Caco-2 (cell line): ENCODE measurements at regions not wholly inside any gene's neighbourhood (a gene's known extent, or its start where the extent isn't known, plus 50 kb on each side); places are given as distances from the start of the nearest gene placed in this dataset.

ENCODE experiments used
- BruUV-seq: library from RNA; stranded (reverse); fragments of 400-500 nt; replicated peaks from 2 replicates; lab custom pipeline; 2021; lab: Mats Ljungman, UMichigan
- CTCF ChIA-PET: fragments of 300-600 bp; sonication (Branson Sonifier 250); formaldehyde crosslinking; loops from one replicate; lab custom pipeline; 2022; ENCODE audit warnings: antibody characterized with exemption; lab: Charles Lee
- POLR2A ChIA-PET: fragments of 300-600 bp; sonication (Branson Sonifier 250); formaldehyde crosslinking; loops from one replicate; lab custom pipeline; 2022; ENCODE audit warnings: antibody characterized with exemption; lab: Charles Lee
- DNase-seq, 2 experiments: peaks; one replicate each; pipeline versions ENCODE4 v3.0.0 to v3.0.0-alpha.2; 2020 to 2022
- H3K27me3 ChIP-seq: replicated peaks from 2 replicates; pipeline ENCODE4 v1.6.0; 2011; ENCODE audit warnings: low read length; ENCODE audit not compliant: control insufficient read depth, insufficient read depth
- H3K36me3 ChIP-seq: 2 replicates; pipeline ENCODE4 v1.5.1; 2011; ENCODE audit warnings: low read length; ENCODE audit not compliant: control insufficient read depth, insufficient read depth
- H3K4me1 ChIP-seq: fragments of 250-450 bp; sonication (Bioruptor Pico); 2 replicates; pipeline ENCODE4 v1.5.1; 2020; ENCODE audit warnings: mild to moderate bottlenecking
- H3K4me3 ChIP-seq: 2 replicates; pipeline ENCODE4 v1.5.1; 2011; ENCODE audit warnings: low read depth, mild to moderate bottlenecking, control low read depth, low read length
- H3K9me3 ChIP-seq: fragments of 250-450 bp; sonication (Bioruptor Pico); 2 replicates; pipeline ENCODE4 v1.5.1; 2020; ENCODE audit warnings: mild to moderate bottlenecking, moderate library complexity
- H3K27ac Mint-ChIP-seq: one replicate; pipeline ENCODE4 v1.8.0; 2022; ENCODE audit warnings: mixed read lengths; ENCODE audit not compliant: unreplicated experiment
- H3K27me3 Mint-ChIP-seq: one replicate; pipeline ENCODE4 v1.8.0; 2022; ENCODE audit warnings: mixed read lengths; ENCODE audit not compliant: insufficient read depth, unreplicated experiment
- H3K36me3 Mint-ChIP-seq: one replicate; pipeline ENCODE4 v1.8.0; 2022; ENCODE audit warnings: mild to moderate bottlenecking, mixed read lengths; ENCODE audit not compliant: insufficient read depth, unreplicated experiment
- H3K4me1 Mint-ChIP-seq: one replicate; pipeline ENCODE4 v1.8.0; 2022; ENCODE audit warnings: low read depth, mixed read lengths; ENCODE audit not compliant: unreplicated experiment
- H3K4me3 Mint-ChIP-seq: one replicate; pipeline ENCODE4 v1.8.0; 2022; ENCODE audit warnings: mild to moderate bottlenecking, moderate library complexity, mixed read lengths; ENCODE audit not compliant: unreplicated experiment
- H3K9me3 Mint-ChIP-seq: one replicate; pipeline ENCODE4 v1.8.0; 2022; ENCODE audit warnings: mixed read lengths; ENCODE audit not compliant: unreplicated experiment
- intact Hi-C: fragments of 100-400 bp; cut with micrococcal nuclease; formaldehyde crosslinking; loops from one replicate; pipeline ENCODE4 v1.10.0; 2022; ENCODE audit not compliant: unreplicated experiment
- TF ChIP-seq, protein P1 (sequence below), 2 experiments: fragments of 200-600 bp in 1 of 2; IDR thresholded peaks; 1 replicate in 1 of 2; 2 replicates in 1 of 2; pipeline versions ENCODE4 v1.5.1 to v1.8.0; 2011 to 2022; ENCODE audit warnings: antibody characterized with exemption in 1 of 2, control low read depth in 1 of 2, inconsistent platforms in 1 of 2, low read depth in 1 of 2, low read length in 1 of 2, mild to moderate bottlenecking in 1 of 2, moderate library complexity in 1 of 2; ENCODE audit not compliant: insufficient read depth in 1 of 2, severe bottlenecking in 1 of 2, unreplicated experiment in 1 of 2

DNA sequence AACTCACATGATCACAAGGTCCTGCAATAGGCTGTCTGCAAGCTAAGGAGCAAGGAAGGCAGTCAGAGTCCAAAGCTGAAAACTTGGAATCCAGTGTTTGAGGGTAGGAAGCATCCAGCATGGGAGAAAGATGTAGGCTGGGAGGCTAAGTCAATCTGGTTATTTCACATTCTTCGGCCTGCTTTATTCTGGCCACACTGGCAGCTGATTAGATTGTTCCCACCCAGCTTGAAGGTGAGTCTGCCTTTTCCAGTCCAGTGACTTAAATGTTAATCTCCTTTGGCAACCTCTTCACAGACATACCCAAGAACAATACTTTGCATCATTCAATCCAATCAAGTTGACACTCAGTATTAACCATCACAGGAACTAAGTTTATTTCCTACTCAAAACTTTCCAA, 453.4 kb downstream of the TLE4 start:
- no peaks in the 10 kb centered on the region for H3K9me3 Mint-ChIP-seq
- H3K27me3 Mint-ChIP-seq: no peaks in the 10 kb centered on the region
- no TSS peak for BruUV-seq
- no peak for DNase-seq
- CTCF ChIA-PET: no interaction called here
- intact Hi-C loops: no loop called here
- no peak overlapping the region for H3K4me3 Mint-ChIP-seq
- no peaks in the 10 kb centered on the region for H3K4me1 Mint-ChIP-seq
- H3K4me1 ChIP-seq: no peaks in the 10 kb centered on the region
- H3K9me3 ChIP-seq: no peaks in the 10 kb centered on the region
- no peaks in the 10 kb centered on the region for H3K36me3 ChIP-seq
- H3K4me3 ChIP-seq: no peak overlapping the region
- no peaks in the 10 kb centered on the region for H3K36me3 Mint-ChIP-seq
- no peaks in the 10 kb centered on the region for H3K27me3 ChIP-seq
- POLR2A ChIA-PET: no interaction called here
- no peak overlapping the region for H3K27ac Mint-ChIP-seq
- TF ChIP-seq, protein P1, sequence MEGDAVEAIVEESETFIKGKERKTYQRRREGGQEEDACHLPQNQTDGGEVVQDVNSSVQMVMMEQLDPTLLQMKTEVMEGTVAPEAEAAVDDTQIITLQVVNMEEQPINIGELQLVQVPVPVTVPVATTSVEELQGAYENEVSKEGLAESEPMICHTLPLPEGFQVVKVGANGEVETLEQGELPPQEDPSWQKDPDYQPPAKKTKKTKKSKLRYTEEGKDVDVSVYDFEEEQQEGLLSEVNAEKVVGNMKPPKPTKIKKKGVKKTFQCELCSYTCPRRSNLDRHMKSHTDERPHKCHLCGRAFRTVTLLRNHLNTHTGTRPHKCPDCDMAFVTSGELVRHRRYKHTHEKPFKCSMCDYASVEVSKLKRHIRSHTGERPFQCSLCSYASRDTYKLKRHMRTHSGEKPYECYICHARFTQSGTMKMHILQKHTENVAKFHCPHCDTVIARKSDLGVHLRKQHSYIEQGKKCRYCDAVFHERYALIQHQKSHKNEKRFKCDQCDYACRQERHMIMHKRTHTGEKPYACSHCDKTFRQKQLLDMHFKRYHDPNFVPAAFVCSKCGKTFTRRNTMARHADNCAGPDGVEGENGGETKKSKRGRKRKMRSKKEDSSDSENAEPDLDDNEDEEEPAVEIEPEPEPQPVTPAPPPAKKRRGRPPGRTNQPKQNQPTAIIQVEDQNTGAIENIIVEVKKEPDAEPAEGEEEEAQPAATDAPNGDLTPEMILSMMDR (IDR thresholded peaks at IDR 0.05; ENCODE audit: insufficient read depth in 1 of 2, low read depth in 1 of 2, low read length in 1 of 2, severe bottlenecking in 1 of 2, unreplicated experiment in 1 of 2): no peak

DNA sequence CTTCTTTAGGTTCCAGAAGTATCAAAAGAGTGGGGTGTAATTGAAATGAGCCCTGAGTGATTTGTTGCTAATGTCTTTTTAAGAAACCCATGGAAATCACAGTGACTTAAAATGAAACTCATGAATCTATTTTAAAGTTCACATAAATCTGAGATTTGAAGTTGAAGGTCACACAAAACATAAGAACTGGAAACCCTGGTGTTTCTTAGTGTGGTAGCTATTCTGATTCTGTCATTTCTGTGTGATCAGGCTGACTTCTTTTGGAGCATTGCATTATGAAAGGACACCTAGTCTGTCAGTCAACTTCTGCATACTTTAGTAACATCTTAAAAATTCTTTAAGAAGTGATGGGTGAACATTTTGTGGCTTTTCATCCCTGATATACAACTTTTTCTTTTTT, 448.8 kb downstream of the TLE4 start:
- H3K4me3 ChIP-seq: no peak overlapping the region
- no peak overlapping the region for H3K27ac Mint-ChIP-seq
- TF ChIP-seq, protein P1 (IDR thresholded peaks at IDR 0.05; ENCODE audit: insufficient read depth in 1 of 2, low read depth in 1 of 2, low read length in 1 of 2, severe bottlenecking in 1 of 2, unreplicated experiment in 1 of 2): no peak
- ChIA-PET POLR2A (no interaction called here), CTCF (no interaction called here)
- no peak for DNase-seq
- intact Hi-C loops: no loop called here
- no peaks in the 10 kb centered on the region for H3K4me1 ChIP-seq
- H3K9me3 Mint-ChIP-seq: no peaks in the 10 kb centered on the region
- no peaks in the 10 kb centered on the region for H3K27me3 Mint-ChIP-seq
- no peaks in the 10 kb centered on the region for H3K36me3 Mint-ChIP-seq
- H3K4me1 Mint-ChIP-seq: no peaks in the 10 kb centered on the region
- H3K4me3 Mint-ChIP-seq: no peak overlapping the region
- H3K9me3 ChIP-seq: no peaks in the 10 kb centered on the region
- BruUV-seq: no TSS peak
- H3K36me3 ChIP-seq: no peaks in the 10 kb centered on the region
- H3K27me3 ChIP-seq: no peaks in the 10 kb centered on the region

DNA sequence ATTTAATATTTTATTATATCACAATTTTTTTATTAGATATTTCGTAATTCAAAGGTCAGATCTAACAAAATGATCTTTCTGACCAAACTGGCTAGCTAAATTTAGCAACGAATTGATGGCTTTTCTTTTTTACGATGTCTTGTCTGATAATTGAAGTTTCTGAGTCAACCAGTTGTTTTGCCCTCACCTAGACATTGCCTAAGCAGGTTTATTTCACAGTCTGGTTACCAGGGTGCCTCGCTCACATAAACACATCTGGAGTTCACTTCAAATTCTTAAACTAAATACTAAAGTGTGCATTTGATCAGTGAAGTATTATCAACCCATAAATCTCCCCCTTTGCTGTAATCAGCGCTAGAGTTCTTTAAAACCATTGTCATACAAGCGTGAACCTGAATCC, 448.3 kb downstream of the TLE4 start:
- H3K36me3 Mint-ChIP-seq: no peaks in the 10 kb centered on the region
- no peak overlapping the region for H3K4me3 Mint-ChIP-seq
- DNase-seq: no peak
- no peaks in the 10 kb centered on the region for H3K4me1 Mint-ChIP-seq
- H3K27ac Mint-ChIP-seq: no peak overlapping the region
- no peak overlapping the region for H3K4me3 ChIP-seq
- no TSS peak for BruUV-seq
- no peaks in the 10 kb centered on the region for H3K36me3 ChIP-seq
- POLR2A ChIA-PET: no interaction called here
- intact Hi-C loops: no loop called here
- H3K9me3 Mint-ChIP-seq: no peaks in the 10 kb centered on the region
- no peaks in the 10 kb centered on the region for H3K27me3 ChIP-seq
- H3K9me3 ChIP-seq: no peaks in the 10 kb centered on the region
- TF ChIP-seq, protein P1 (IDR thresholded peaks at IDR 0.05; ENCODE audit: insufficient read depth in 1 of 2, low read depth in 1 of 2, low read length in 1 of 2, severe bottlenecking in 1 of 2, unreplicated experiment in 1 of 2): no peak
- H3K27me3 Mint-ChIP-seq: no peaks in the 10 kb centered on the region
- H3K4me1 ChIP-seq: no peaks in the 10 kb centered on the region
- CTCF ChIA-PET: no interaction called here
